Neural cell (in vitro differentiated cells): ENCODE measurements at regions not wholly inside any gene's neighbourhood (a gene's known extent, or its start where the extent isn't known, plus 50 kb on each side); places are given as distances from the start of the nearest gene placed in this dataset.

Source experiments
- H2AFZ ChIP-seq: fragments of 200-600, 300-800 bp; sonication (generic), shearing (Covaris generic); 2 replicates; pipeline ENCODE4 v1.6.0; 2014; ENCODE audit warnings: low read depth, mild to moderate bottlenecking, antibody characterized with exemption, low read length, moderate library complexity
- H3F3A ChIP-seq: fragments of 200-600 bp; shearing (Covaris generic); 2 replicates; pipeline ENCODE4 v1.6.1; 2016; ENCODE audit warnings: mild to moderate bottlenecking, moderate library complexity, mixed read lengths, antibody characterized with exemption, low read length; ENCODE audit not compliant: insufficient read depth, poor library complexity, severe bottlenecking
- H3K27ac ChIP-seq: fragments of 200-600, 300-800 bp; sonication (generic), shearing (Covaris generic); 2 replicates; pipeline ENCODE4 v1.5.1; 2014; ENCODE audit warnings: mild to moderate bottlenecking, low read length, moderate library complexity
- H3K27me3 ChIP-seq: fragments of 300-800, 200-600 bp; sonication (generic), shearing (Covaris generic); 2 replicates; pipeline ENCODE4 v1.6.0; 2014; ENCODE audit warnings: mild to moderate bottlenecking, low read depth, low read length, moderate library complexity; ENCODE audit not compliant: insufficient read depth
- H3K36me3 ChIP-seq: fragments of 300-800, 200-600 bp; sonication (generic), shearing (Covaris generic); 2 replicates; pipeline ENCODE4 v1.5.1; 2014; ENCODE audit warnings: mild to moderate bottlenecking, antibody characterized with exemption, low read length, moderate library complexity; ENCODE audit not compliant: insufficient read depth
- H3K4me2 ChIP-seq: fragments of 300-800, 200-600 bp; sonication (generic), shearing (Covaris generic); 2 replicates; pipeline ENCODE4 v1.6.0; 2014; ENCODE audit warnings: mild to moderate bottlenecking, low read length
- H3K4me3 ChIP-seq: fragments of 300-800, 200-600 bp; sonication (generic), shearing (Covaris generic); 2 replicates; pipeline ENCODE4 v1.5.1; 2014; ENCODE audit warnings: mild to moderate bottlenecking, low read length, moderate library complexity
- H3K79me2 ChIP-seq: fragments of 200-600 bp; shearing (Covaris generic); replicated peaks from 2 replicates; pipeline ENCODE4 v1.6.0; 2014; ENCODE audit warnings: mild to moderate bottlenecking, low read length, moderate library complexity; ENCODE audit not compliant: insufficient read depth
- H3K9ac ChIP-seq: fragments of 300-800, 200-600 bp; sonication (generic), shearing (Covaris generic); 2 replicates; pipeline ENCODE4 v1.6.1; 2016; ENCODE audit warnings: mild to moderate bottlenecking, low read length, mixed read lengths
- H3K9me2 ChIP-seq: fragments of 200-600 bp; shearing (Covaris generic); 2 replicates; pipeline ENCODE4 v1.6.1; 2016; ENCODE audit warnings: mild to moderate bottlenecking, low read length, mixed read lengths; ENCODE audit not compliant: insufficient read depth
- H3K9me3 ChIP-seq: fragments of 200-600, 300-800 bp; sonication (generic), shearing (Covaris generic); 2 replicates; pipeline ENCODE4 v1.6.1; 2016; ENCODE audit warnings: mild to moderate bottlenecking, mixed run types, low read length, moderate library complexity, mixed read lengths
- H4K20me1 ChIP-seq: fragments of 200-600 bp; shearing (Covaris generic); 2 replicates; pipeline ENCODE4 v1.6.1; 2016; ENCODE audit warnings: mild to moderate bottlenecking, mixed run types; ENCODE audit not compliant: insufficient read depth
- CTCF ChIP-seq: fragments of 450-650 bp; IDR thresholded peaks from 2 replicates; pipeline ENCODE4 v1.5.1; 2014; ENCODE audit warnings: antibody characterized with exemption, mild to moderate bottlenecking, moderate library complexity; ENCODE audit not compliant: poor library complexity, severe bottlenecking
- EP300 ChIP-seq: fragments of 450-650 bp; conservative IDR thresholded peaks from 2 replicates; pipeline ENCODE4 v1.6.1; 2014; ENCODE audit warnings: antibody characterized with exemption, mild to moderate bottlenecking, moderate library complexity; ENCODE audit not compliant: poor library complexity, severe bottlenecking
- EZH2 ChIP-seq: fragments of 200-600, 300-800 bp; shearing (Covaris generic), sonication (generic); IDR thresholded peaks from 2 replicates; pipeline ENCODE4 v1.6.1; 2014; ENCODE audit warnings: antibody characterized with exemption, low read length, borderline replicate concordance, mild to moderate bottlenecking; ENCODE audit not compliant: insufficient read depth, poor library complexity, severe bottlenecking
- MXI1 ChIP-seq: fragments of 450-650 bp; conservative IDR thresholded peaks from 2 replicates; pipeline ENCODE4 v1.6.1; 2014; ENCODE audit warnings: antibody characterized with exemption, mild to moderate bottlenecking; ENCODE audit not compliant: poor library complexity, severe bottlenecking
- POLR2AphosphoS5 ChIP-seq: IDR thresholded peaks from 2 replicates; pipeline ENCODE4 v1.6.1; 2012
- RAD21 ChIP-seq: fragments of 450-650 bp; conservative IDR thresholded peaks from 2 replicates; pipeline ENCODE4 v1.6.1; 2014; ENCODE audit warnings: antibody characterized with exemption, mild to moderate bottlenecking, moderate library complexity
- REST ChIP-seq: IDR thresholded peaks from 2 replicates; pipeline ENCODE4 v1.6.1; 2012; ENCODE audit warnings: borderline replicate concordance
- SMC3 ChIP-seq: fragments of 450-650 bp; conservative IDR thresholded peaks from 2 replicates; pipeline ENCODE4 v1.6.1; 2014; ENCODE audit warnings: antibody characterized with exemption, mild to moderate bottlenecking, moderate library complexity; ENCODE audit not compliant: poor library complexity
- TAF1 ChIP-seq: IDR thresholded peaks from 2 replicates; pipeline ENCODE4 v1.6.1; 2012; ENCODE audit warnings: low read depth

DNA sequence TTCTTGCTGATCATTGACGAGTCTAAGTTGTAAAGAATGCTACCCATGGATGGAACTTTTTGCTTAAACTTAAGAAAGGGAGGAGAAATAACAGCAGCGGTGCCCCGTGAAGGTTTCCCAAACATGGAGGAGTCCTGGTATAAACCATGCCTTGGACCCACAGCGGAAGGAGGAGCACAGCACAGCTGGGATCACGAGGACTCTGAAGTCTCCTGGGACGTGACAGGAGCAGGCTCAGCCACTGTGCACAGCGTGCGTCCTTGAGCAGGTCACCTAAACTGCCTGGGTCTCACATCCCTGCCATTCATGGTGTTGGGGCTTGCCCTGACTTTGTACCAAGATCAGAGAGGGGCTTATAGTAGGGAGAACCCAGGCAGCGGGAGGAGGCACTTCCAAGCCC lies 56.1 kb upstream of the UNC93A start:
- H2AFZ ChIP-seq, result no peak overlapping the region
- no peaks in the 10 kb centered on the region for H3K36me3 ChIP-seq
- no peak for TF ChIP-seq TAF1
- TF ChIP-seq CTCF, result no peak
- TF ChIP-seq SMC3, result no peak
- no peak for TF ChIP-seq RAD21
- no peak for TF ChIP-seq MXI1
- no peak for TF ChIP-seq EP300
- no peak for TF ChIP-seq POLR2AphosphoS5
- TF ChIP-seq REST, result no peak
- TF ChIP-seq EZH2, result no peak
- H3K27me3 ChIP-seq, result no peaks in the 10 kb centered on the region
- no peaks in the 10 kb centered on the region for H3K9me3 ChIP-seq
- H3K9me2 ChIP-seq, result no peaks in the 10 kb centered on the region
- H3K4me3 ChIP-seq, result no peak overlapping the region
- no peaks in the 10 kb centered on the region for H3K79me2 ChIP-seq
- no peak overlapping the region for H3K9ac ChIP-seq
- H3K4me2 ChIP-seq, result no peak overlapping the region
- no peak overlapping the region for H3K27ac ChIP-seq
- no peaks in the 10 kb centered on the region for H4K20me1 ChIP-seq
- no peaks in the 10 kb centered on the region for H3F3A ChIP-seq

- H3K27me3 ChIP-seq, result no peaks in the 10 kb centered on the region
- no peak overlapping the region for H3K4me3 ChIP-seq
- no peaks in the 10 kb centered on the region for H3F3A ChIP-seq
- H3K36me3 ChIP-seq, result no peaks in the 10 kb centered on the region
- H3K9me3 ChIP-seq, result no peaks in the 10 kb centered on the region
- H3K79me2 ChIP-seq, result no peaks in the 10 kb centered on the region
- H4K20me1 ChIP-seq, result no peaks in the 10 kb centered on the region
- H3K9me2 ChIP-seq, result no peaks in the 10 kb centered on the region
- TF ChIP-seq EP300 (no peak), SMC3 (no peak), RAD21 (no peak), REST (no peak), POLR2AphosphoS5 (no peak), MXI1 (no peak), EZH2 (no peak), CTCF (no peak), TAF1 (no peak)
- no peak overlapping the region for H3K4me2 ChIP-seq
- no peak overlapping the region for H3K9ac ChIP-seq
- no peak overlapping the region for H2AFZ ChIP-seq
- no peak overlapping the region for H3K27ac ChIP-seq
These were observed 55.5 kb upstream of the UNC93A start for GRCh38 chr6:167235421-167236238.
